ENCODE measurements at regions not wholly inside any gene's neighbourhood (a gene's known extent, or its start where the extent isn't known, plus 50 kb on each side); places are given as distances from the start of the nearest gene placed in this dataset.

DNA sequence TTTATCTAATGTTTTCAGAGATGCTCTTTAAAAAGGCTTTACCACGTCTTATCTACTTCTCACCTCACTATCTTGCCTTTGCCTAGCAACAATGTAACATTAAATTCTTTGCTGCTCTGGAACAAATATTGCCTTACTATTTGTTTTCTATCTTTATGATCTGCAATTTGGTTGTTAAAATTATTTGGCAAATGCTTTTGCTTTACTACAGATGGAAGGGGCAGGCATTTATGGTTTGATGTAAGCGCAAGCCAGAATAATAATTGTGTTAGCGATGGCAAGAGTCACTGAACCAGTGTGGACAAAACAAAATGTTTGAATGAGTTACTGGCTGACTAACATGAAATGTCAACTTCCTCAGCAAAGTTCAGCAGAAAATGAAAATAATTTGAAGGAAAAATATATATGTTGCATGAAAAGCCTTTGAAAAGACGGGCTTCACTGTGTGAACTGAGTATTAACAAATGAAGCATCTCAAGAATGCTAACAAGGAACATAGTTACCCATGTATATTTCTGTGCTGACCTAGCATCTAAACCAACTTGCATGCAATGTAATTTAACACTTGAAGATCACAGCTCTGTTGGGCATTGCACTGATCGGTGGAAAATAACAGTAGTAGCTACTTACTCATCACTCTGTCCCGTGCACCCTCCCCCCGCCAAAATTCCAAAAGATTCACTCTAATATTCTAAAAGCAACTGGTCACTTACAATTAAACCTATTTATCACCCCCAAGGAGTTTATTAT lies 454.0 kb upstream of the ARHGEF26 start:
- TF ChIP-seq EZH2 (IDR thresholded peaks at IDR 0.05) (no peak), POLR2AphosphoS5 (IDR thresholded peaks at IDR 0.05; ENCODE audit: borderline replicate concordance, low read depth, low read length) (no peak)

All from SK-N-MC (cell line).